Stomach (tissue), 8 donors: ENCODE measurements at regions not wholly inside any gene's neighbourhood (a gene's known extent, or its start where the extent isn't known, plus 50 kb on each side); places are given as distances from the start of the nearest gene placed in this dataset.

Experiments
- DNase-seq, 2 donors: peaks; one replicate each; pipeline versions ENCODE4 v3.0.0 to v3.0.0-alpha.2; 2013 to 2019
- H3K27ac ChIP-seq, 5 donors: fragments of 200-600 bp in 4 of 5; sonication (generic) in 4 of 5; one replicate each; pipeline ENCODE4 v1.5.1; 2013 to 2019; ENCODE audit warnings: mild to moderate bottlenecking in 1 of 5, moderate library complexity in 1 of 5
- H3K27me3 ChIP-seq, 3 donors: fragments of 200-600 bp; sonication (generic); one replicate each; pipeline ENCODE4 v1.5.1; 2017 to 2019; ENCODE audit warnings: mixed run types in 1 of 3
- H3K36me3 ChIP-seq, 4 donors: fragments of 200-600 bp; sonication (generic); 1 replicate in 3 of 4; 2 replicates in 1 of 4; pipeline ENCODE4 v1.5.1; 2016 to 2019
- H3K4me1 ChIP-seq, 4 donors: fragments of 200-600 bp; sonication (generic); one replicate each; pipeline ENCODE4 v1.5.1; 2016 to 2019
- H3K4me3 ChIP-seq, 4 donors: fragments of 200-600 bp; sonication (generic) in 3 of 4; one replicate each; pipeline ENCODE4 v1.5.1; 2016 to 2019; ENCODE audit warnings: mild to moderate bottlenecking in 1 of 4
- H3K9me3 ChIP-seq, 4 donors: fragments of 200-600 bp; sonication (generic); one replicate each; pipeline ENCODE4 v1.5.1; 2016 to 2019
- CTCF ChIP-seq, 7 experiments: fragments of 450-650 bp in 4 of 7; fragments of 200-600 bp in 3 of 7; sonication (generic) in 3 of 7; IDR thresholded peaks; one replicate each; pipeline ENCODE4 v1.5.1; 2016 to 2019; ENCODE audit warnings: antibody characterized with exemption in 7 of 7, control low read depth in 2 of 7, mild to moderate bottlenecking in 1 of 7
- EP300 ChIP-seq: sonication (generic); formaldehyde crosslinking; IDR thresholded peaks from one replicate; pipeline ENCODE4 v1.6.1; 2017; ENCODE audit warnings: antibody characterized with exemption
- POLR2A ChIP-seq, 4 donors: fragments of 450-650 bp; IDR thresholded peaks; one replicate each; pipeline ENCODE4 v1.6.1; 2016; ENCODE audit warnings: antibody characterized with exemption in 4 of 4, control low read depth in 2 of 4, mild to moderate bottlenecking in 1 of 4, moderate library complexity in 1 of 4
- POLR2AphosphoS5 ChIP-seq, 3 donors: sonication (generic); formaldehyde crosslinking; IDR thresholded peaks; one replicate each; pipeline ENCODE4 v1.6.1; 2016; ENCODE audit warnings: antibody characterized with exemption in 3 of 3
- WGBS, 5 donors: extraction: QIAGEN DNeasy Blood & Tissue Kit in 3 of 5; methylation state at CpG; one replicate each; pipeline versions ENCODE4 v1.1.5 to v1.1.7; 2013 to 2018; 5-methylcytosine and 5-hydroxymethylcytosine counted together
- intact Hi-C: fragments of 100-400 bp; cut with DNase I; formaldehyde crosslinking; loops from one replicate; pipeline ENCODE4 v1.15.1; 2023; ENCODE audit warnings: low total_unique reads
- donor health status: healthy with polysubstance abuse.
- donor health status: Bipolar disorder and iron deficiency.
- donor health status: healthy.

- TF ChIP-seq CTCF (IDR thresholded peaks at IDR 0.05) (no peak), EP300 (no peak), POLR2A (IDR thresholded peaks at IDR 0.05) (no peak)
These were observed 262.7 kb upstream of the RGS18 start for GRCh38 chr1:191895462-191896058.

GRCh38 chr1:191897134-191897533, 261.1 kb upstream of the RGS18 start:
- intact Hi-C loops, result no loop called here
- Histone ChIP-seq H3K4me1 (no peaks in the 10 kb centered on the region), H3K27ac (no peak overlapping the region), H3K36me3 (no peaks in the 10 kb centered on the region), H3K4me3 (no peak overlapping the region), H3K9me3 (peaks cover 0 to 4% (median 0%) of the 10 kb centered on the region in 4 donors), H3K27me3 (no peaks in the 10 kb centered on the region)
- TF ChIP-seq POLR2A (IDR thresholded peaks at IDR 0.05), result no peak
- TF ChIP-seq EP300, result no peak
- no peak for TF ChIP-seq POLR2AphosphoS5 (IDR thresholded peaks at IDR 0.05)
- no peak for TF ChIP-seq CTCF (IDR thresholded peaks at IDR 0.05)
- WGBS, 5 donors, result 71 to 87% (median 83%) methylated on average over 3 of the region's 3 CpGs
- no peak for DNase-seq

More at GRCh38 chr1:191895462-191896058, 262.7 kb upstream of the RGS18 start:
- no peaks in the 10 kb centered on the region for H3K36me3 ChIP-seq
- DNase-seq, result no peak
- H3K27ac ChIP-seq, result no peak overlapping the region
- peaks cover 0 to 4% (median 0%) of the 10 kb centered on the region in 4 donors for H3K9me3 ChIP-seq
- no peaks in the 10 kb centered on the region for H3K4me1 ChIP-seq
- H3K4me3 ChIP-seq, result no peak overlapping the region
- intact Hi-C loops, result no loop called here
- no peaks in the 10 kb centered on the region for H3K27me3 ChIP-seq

DNA sequence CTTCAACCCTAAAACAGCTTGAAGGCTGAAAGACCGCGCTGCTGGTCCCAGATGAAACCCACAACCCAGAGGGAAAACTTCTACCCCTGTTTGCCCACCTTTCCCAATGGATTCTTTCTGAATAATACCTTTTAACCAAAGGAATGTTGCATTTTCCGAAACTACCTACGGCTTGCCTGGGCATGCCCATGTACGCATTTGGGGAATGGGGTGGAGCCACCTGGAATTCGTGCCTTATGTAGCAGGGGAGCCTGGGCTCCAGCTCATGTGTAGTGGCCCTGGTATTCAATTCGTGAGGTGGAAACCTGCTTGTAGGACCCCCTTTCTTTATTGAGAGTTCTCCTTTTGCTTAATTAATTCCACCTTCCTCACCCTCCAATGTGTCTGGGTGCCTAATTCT, 256.6 kb upstream of the RGS18 start:
- Histone ChIP-seq H3K4me3 (no peak overlapping the region), H3K27ac (no peak overlapping the region), H3K9me3 (no peaks in the 10 kb centered on the region), H3K27me3 (no peaks in the 10 kb centered on the region), H3K4me1 (no peaks in the 10 kb centered on the region), H3K36me3 (no peaks in the 10 kb centered on the region)
- no peak for DNase-seq
- TF ChIP-seq CTCF (IDR thresholded peaks at IDR 0.05), result no peak
- TF ChIP-seq POLR2AphosphoS5 (IDR thresholded peaks at IDR 0.05), result no peak
- TF ChIP-seq EP300, result no peak
- TF ChIP-seq POLR2A (IDR thresholded peaks at IDR 0.05), result no peak
- intact Hi-C loops, result no loop called here
- WGBS, 5 donors, result 89 to 94% (median 91%) methylated on average over 7 of the region's 7 CpGs

DNA sequence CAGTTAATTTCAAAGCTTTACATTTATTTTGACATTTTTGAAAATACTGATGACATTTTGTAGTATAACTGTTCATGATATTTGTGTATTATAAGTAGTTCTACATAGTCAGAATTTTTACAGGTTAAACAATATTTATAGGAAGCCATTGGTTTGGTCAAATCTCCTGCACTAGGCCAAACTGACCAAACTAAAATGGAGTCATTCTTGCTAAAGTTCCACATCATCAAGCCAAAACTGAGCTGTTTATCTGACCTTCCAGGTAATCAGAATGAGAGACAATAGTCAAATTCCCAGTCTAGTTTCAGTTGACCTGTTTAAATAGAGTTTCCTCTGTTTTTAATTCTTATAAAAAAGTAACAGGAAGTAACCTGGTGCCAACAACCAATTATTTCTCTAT, 253.3 kb upstream of the RGS18 start:
- Histone ChIP-seq H3K4me1 (no peaks in the 10 kb centered on the region), H3K36me3 (no peaks in the 10 kb centered on the region), H3K27ac (no peak overlapping the region), H3K4me3 (no peak overlapping the region), H3K9me3 (no peaks in the 10 kb centered on the region), H3K27me3 (no peaks in the 10 kb centered on the region)
- TF ChIP-seq EP300, result no peak
- no peak for TF ChIP-seq POLR2AphosphoS5 (IDR thresholded peaks at IDR 0.05)
- TF ChIP-seq CTCF (IDR thresholded peaks at IDR 0.05), result no peak
- TF ChIP-seq POLR2A (IDR thresholded peaks at IDR 0.05), result no peak
- DNase-seq, result no peak
- intact Hi-C loops, result no loop called here
